IPS-NIHi7 (cell line): ENCODE measurements at regions not wholly inside any gene's neighbourhood (a gene's known extent, or its start where the extent isn't known, plus 50 kb on each side); places are given as distances from the start of the nearest gene placed in this dataset.

ENCODE experiments used
- DNase-seq: peaks from one replicate; pipeline ENCODE4 v3.0.0; 2012; ENCODE audit warnings: mixed read lengths; ENCODE audit errors: extremely low spot score

DNA sequence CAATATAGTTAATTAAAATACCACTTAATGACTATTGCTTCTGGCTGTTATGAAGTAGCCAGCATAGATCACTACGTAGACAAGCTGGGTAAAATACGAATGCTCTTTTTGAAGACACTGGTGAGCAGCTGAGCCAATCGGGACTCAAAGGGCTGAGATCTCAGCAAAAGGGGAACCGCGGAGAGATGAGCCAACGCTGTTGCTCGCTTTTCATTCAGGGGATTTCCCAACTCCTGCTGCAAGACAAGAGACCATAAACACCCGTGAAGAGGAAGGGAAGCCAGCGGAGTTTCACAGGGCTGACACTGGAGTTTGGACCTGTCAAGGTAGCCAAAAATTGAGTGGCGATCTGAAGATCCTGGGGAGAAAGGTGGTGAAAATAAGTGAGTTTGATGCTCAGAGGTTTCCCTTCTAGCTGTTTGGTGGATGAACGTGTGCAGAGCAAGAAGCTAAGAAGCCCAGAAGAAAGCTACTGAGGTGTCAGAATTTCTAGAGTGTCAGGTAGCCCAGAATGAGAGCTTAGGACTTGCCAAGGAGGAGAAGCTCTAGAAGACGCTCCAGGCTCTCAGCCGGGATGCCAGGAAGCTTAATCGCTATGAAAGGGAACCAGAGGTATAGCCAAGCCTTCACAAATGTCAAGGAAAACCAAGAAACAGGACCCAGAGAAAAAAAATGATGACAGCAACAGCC lies 79.6 kb upstream of the RNU6ATAC start:
- no peak for DNase-seq

DNA sequence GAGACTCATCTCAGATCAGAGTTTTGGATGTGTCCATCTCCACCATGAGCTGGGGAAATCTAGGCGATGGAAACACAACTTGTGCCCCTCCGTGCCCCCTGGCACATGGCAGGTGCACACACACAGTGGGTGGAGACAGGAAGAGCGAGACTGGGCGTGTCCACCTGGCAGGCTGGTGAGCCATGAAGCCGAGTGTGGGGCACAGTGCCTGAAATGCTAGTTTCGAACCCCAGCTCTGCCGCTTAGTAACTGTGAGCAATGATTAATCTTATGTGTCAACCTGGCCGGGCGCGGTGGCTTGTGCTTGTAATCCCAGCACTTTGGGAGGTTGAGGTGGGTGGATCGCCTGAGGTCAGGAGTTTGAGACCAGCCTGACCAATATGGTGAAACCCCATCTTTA lies 80.8 kb upstream of the RNU6ATAC start:
- DNase-seq = no peak

DNA sequence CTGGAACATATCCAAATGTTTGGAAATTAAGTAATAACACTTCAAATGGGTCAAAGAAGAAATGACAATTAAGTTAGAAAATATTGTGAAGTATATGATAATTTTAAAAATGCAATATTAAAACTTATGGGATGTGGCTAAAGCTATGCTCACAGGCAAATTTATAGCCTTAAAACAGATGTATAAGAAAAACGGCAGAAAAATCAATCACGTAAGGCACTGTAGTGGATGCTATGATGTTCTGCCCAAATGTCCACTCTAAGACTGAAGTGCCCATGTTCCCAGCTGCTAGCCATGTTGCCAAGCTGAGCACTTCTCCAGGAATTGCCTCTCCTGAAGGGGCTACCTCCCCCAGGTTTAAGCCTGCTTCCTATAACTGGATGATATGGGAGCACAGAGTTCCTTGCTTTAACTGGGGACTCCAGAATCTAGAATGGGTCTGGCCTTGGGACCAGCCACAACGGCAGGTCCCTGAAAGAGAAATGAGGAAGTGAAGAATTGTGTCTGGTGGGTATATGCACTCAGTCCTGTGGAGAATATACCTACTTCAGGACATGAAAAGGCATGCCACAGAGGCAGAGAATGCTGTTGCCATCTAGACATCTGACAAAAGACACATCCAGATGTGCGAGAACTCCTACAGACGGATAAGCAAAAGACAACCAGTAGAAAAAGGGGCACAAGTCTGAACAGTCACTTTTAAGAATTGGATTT lies 78.2 kb upstream of the RXRA start:
- DNase-seq = no peak

DNA sequence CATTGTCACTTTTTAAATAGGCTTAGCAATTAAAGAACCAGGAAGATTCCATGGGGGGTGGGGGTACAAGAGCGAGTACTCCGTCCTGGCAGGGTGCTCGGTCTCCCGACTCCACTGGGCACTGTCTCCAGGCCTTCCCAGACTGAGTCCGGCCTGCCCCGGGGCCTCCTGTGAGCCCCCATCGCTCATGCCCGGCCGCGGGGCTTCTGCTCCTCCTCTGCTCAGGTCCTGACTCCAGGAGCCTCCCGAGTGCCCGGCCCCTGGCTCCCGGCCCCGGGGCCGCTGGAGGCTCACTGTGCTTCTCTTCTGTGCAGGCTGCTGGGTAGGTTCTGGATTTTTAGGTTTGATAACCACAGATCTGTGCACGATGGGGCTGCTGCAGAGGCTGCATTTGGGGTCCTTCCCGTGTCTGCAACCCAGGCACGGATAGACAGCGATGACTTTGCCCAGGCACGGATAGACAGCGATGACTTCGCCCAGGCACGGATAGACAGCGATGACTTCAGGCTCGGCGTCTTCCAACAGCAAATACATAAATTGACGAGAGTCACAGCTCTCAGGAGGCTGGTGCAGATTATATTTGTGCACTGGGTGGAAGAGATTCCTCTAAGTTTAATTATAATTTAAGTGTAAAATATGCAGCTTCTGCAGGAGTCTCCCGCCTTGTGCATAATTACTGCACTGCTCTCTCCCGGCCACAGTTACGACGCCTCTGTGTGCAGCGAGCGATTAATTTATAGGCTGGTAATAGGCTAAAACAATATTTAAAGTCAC lies 74.8 kb upstream of the RXRA start:
- DNase-seq = no peak

DNA sequence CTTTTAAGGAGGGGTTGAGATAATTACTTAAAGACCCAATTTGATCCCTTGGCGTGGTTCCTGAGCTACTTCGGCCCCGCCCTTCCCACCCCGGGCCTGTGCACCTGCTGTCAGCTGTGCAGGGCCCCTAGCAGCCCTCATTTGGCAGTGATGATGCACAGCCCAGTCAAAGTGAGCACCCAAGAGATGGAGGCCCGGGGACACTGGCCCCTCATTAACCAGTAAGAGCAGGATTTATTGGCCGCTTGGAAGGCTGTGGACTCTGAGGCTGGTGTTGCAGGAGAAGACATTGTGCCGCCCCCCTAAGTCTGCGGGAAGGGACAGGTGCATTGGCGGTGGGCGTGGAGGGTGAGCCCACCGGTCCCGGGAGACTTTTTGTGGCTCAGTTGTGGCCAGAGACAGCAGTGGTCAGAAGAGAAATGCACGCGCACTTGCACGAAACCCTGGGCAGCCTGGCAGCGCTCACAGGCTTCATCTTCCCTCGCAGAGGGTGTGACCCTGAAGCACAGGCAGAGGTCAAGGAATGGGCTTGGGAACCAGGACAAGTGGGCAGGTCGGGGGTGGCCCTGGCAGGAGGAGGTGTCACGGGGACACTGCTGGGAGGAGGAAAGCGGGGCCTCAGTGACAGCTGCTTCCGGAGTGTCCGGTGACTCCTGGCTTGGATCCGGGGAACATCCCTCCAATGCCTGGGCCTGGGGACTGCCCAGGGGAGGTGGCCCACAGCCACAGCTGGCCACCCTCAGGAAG lies 74.0 kb upstream of the RXRA start:
- DNase-seq = no peak

DNA sequence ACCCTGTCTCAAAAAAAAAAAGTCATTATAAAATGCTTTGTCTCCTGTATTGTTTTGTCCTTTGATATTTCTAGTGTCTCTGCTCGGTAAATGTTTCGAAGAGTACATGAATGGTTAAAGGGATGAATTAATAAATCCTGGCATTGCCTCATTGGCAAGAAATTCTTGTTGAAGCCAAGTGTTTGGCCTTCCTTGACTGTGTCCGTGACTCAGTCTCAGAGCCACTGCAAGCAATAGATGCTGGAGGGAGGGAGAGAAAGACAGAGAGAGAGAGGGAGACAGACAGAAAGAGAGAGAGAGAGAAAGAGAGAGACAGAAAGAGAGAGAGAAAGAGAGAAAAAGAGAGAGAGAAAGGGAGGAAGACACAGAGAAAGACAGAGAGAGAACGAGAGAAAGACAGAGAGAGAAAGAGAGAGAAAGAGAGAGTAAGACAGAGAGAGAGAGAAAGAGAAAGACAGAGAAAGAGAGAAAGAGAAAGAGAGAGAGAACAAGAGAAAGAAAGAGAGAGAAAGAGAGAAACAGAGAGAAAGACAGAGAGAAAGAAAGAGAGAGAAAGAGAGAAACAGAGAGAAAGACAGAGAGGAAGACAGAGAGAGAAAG lies 72.5 kb upstream of the RXRA start:
- DNase-seq = no peak

DNA sequence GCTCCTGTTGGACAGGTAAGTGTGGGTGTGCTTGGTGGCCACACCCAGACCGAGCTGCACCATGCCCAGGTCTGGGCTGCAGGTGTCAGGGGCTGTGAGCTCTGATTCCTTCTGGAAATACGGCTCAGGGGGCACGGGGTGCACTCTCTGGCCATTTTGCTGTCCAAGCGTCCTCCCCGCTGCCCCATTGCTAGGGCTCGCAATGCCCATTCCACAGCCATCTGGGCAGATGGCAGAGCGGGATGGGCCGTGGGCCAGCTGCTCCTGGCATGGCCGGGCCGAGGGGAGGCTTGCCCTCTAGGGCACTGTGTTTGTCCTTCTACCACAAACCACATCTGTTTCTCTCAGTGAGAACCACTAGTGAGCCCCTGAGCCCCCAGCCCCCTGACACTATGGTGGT lies 67.9 kb upstream of the RXRA start:
- DNase-seq = no peak

DNA sequence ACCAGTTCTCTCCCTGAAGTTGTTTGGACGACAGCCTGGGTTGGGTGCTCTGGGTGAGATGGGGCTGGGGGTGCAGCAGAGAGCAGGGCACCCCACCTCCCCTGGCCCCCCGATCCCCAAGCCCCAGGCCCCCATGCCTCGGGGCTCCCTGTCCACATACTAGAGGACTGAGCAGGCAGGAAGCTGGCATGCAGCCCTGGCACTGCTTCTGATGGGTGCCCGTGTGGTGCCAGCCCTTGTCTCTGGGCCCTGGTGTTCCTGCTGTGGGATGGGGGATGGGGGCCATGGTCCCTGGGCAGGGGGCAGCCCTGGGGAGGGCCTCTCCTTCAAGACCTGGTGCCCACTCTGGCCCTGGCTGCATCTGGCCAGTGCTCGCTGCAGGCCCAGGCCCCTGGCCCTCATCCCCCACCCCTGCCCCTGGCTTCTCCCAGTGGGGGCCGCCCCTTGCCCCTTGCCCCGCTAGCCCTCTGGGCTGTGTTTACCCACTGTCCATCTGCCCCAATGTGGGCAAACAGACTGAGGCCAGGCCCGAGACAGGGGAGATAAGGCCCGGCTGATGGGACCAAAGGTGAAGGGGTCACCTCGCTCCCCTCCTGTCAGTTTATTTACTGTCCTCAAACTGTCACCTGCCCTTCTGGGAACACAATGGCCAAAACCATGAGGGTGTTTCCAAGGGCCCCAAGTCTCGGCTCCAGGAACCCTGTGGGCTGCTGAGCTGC lies 67.3 kb upstream of the RXRA start:
- no peak for DNase-seq

DNA sequence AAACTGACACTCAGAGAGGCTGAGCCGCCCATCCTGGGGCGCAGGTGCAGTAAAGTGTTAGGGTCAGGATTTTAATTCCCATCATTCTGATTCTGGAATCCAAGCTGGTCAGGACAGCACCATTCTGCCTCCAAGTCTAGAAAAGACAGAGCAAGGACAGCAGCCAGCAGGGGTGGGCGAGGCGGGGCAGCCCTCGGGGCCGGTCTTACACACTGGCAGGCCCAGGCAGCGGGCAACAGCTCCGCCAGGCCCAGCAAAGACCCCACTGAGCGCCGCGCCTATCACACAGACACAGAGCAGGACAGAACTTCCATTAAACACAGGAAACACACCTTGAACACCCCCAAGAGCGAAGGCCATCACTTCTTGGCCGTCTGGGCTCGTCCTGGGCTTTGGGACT lies 66.5 kb upstream of the RXRA start:
- DNase-seq = no peak

DNA sequence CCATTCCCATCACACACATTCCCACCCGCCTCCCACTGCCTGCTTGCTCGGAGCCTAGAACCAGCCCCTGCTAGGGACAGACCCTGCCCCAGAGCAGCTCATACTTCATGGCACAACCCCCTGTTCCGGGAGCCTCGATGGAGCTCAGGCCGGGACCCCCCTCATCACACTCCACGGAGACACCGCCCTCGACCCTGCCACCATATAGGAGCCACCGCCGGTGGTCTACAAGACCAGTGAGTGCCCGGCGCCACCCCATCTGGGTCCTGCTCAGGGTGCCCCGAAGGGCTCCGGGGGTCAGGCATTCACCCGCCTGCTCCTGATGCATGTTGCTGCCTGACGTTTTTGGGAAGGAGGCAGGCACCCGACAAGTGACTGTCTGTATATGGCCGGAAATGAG lies 65.5 kb upstream of the RXRA start:
- no peak for DNase-seq

DNA sequence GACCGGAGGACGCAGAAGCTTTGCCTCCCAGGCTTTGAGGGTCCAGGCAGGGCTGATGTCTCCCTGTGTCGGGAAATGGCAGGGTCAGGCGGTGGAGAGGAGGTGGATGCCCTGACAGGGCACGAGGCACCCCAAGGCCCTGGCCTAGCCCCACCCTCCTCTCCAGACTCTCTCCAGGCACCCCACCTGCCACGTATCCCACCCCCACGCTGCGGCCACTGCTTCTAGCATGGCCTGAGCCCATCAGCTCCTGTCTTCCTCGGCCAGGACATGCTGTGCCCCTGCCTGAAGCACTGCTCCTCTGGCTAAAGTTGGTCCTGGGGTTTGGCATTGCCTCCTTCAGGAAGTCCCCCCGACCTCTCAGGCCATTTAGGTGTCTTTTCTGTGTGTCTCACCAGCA lies 64.2 kb upstream of the RXRA start:
- DNase-seq = no peak

DNA sequence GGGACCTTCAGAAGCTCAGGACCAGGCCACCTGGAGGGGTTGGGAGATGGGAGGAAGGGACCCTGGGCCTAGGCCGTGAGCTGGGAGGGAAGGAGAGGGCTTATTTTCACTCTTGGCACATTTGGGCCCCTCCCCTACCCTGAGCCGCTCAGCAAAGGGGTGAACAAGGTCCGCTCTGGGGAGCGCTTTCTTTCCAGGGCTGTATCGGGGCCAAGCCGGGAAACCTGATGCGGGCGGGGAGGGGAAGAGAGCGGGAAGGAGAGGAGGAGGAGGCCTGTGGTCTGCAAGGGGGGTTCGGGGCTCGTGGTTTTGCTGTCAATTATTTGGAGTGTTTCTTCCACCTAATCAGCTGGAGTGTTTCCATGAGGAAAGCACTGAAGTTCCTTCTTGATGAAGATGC lies 62.7 kb upstream of the RXRA start:
- DNase-seq = no peak

DNA sequence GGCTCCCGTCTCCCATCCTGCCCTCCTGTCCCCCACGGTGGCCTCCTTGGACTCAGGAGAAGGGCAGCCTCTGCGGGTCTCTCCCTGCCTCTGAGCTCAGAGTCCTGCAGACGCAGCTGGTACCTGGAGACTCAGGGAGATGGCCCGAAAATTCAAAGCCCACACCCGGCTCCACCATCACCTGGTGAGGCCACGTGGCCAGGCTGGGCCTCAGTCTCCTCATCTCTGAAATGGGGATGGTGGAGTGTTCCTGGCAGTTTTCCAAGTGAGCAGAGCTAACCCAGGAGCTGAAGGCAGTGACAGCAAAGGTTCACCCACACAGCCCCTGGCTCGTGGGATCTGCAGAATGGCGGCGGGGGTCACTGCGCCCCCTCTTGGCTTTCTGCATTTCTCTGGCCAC lies 62.1 kb upstream of the RXRA start:
- no peak for DNase-seq

DNA sequence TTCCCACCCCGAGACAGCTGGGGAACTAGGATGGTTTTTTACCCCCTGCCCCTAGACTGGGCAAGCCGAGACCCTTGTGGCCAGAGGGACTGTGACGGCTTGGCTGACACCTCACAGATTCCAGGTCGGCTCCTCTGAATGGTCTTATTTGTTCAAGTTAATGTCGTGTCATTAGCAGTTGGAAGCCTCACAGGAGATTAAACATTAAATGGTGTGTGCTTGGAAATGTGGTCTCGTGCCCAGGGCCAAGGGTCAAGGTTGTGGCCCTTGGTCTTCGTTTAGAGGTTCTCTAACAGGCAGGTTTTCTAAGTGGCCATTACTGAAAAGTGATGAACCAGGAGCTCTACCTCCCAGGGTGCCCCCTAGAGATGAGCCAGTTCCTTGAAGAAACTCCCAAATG lies 61.2 kb upstream of the RXRA start:
- DNase-seq = no peak

DNA sequence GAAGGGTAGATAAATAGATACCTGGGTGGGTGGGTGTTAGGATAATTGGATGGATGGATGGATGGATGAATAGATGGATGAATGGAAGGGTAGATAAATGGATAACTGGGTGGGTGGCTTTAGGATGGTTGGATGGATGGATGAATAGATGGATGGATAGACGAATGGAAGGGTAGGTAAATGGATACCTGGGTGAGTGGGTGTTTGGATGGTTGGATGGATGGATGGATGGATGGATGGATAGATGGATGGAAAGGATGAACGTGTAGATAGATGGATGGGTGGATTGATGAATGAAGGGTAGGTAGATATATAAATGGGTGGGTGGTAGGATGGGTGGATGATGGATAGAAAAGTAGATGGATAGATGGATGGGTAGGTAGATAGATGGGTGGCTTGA lies 59.8 kb upstream of the RXRA start:
- DNase-seq = no peak

DNA sequence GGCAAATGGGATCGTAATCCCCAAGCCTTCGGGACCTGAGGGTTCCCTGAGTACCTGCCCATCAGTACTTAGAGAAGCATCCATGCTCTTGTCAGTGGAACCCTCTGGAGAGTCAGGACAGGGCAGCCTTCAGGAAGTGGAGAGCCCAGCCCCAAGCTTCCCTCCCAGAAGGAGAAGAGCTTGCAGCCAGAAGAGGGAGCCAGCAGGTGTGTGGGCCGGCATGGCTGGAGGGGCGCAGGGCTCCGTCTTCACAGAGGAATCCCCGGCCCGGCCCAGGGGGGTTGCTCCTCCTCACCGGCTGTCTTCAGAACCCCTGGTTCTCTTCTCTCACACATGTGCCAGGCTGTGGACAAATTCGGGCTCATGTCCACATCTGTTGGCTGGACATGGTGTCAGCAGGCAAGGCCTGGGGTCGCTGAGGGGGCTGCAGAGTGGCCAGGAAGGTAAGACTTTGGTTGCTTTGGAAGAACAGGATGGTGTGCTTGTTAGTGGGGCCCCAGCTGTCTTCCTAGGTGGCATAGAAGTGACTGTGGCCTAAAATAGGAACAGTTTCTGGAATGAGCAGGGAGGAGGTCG lies 58.9 kb upstream of the RXRA start:
- DNase-seq = peak; percentile 78

DNA sequence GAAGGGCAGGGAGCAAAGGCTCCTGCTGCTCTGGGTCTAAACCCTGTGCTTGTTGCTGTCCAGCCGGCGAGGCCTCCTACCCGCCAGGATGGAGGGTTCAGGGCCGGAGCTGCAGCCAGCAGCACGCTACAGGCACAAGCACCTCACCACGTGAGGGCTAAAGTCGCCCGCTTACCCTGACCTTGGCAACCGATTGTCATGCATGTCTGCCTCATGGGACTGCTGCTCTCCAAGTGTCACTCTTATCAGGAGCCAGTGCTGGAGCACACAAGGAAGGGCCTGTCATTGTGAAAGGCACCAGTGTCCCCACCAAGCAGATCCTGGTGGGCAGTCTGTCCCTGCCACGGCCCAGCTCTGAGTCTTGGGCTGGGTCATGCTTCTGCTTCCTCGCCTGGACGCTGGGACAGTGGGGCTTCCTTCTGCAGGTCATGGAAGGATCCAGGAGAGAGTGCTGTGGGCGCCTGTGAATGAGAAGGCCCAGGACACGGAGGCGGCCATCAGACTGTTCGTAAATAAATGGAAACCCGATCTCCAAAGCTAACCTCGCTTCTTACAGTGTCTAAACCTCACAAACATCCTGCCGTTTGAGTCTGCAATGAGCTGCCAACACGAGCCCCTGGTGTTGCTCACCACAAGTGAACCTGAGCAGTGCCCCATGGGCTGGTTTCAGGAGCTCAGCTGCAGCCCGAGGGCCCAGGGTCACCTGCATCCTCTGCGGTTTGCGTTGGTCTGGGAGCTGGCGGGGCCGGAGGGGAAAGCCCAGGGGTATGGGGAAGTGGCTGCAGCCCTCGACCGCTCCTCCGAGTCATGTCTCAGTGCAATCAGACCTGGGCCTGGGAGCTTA lies 58.2 kb upstream of the RXRA start:
- DNase-seq = no peak

DNA sequence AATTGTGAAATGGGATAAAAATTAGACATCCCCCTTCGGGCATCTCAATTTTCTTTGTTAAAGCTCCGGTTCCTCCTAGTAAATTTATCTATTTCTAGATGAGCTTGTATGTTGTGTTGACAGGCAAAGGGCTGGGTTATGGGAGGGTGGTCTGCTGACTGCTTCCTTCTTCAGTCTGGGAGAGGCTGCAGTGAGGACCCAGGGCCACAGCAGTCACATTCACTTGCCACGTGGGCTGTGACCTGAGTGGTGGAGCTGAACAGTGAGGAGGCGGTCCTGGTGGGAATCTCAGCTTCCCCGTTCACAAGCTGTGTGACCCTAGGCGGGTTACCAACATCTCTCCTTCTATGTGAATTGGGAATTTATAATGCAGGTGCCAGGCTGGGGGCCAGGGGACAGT lies 57.5 kb upstream of the RXRA start:
- no peak for DNase-seq

DNA sequence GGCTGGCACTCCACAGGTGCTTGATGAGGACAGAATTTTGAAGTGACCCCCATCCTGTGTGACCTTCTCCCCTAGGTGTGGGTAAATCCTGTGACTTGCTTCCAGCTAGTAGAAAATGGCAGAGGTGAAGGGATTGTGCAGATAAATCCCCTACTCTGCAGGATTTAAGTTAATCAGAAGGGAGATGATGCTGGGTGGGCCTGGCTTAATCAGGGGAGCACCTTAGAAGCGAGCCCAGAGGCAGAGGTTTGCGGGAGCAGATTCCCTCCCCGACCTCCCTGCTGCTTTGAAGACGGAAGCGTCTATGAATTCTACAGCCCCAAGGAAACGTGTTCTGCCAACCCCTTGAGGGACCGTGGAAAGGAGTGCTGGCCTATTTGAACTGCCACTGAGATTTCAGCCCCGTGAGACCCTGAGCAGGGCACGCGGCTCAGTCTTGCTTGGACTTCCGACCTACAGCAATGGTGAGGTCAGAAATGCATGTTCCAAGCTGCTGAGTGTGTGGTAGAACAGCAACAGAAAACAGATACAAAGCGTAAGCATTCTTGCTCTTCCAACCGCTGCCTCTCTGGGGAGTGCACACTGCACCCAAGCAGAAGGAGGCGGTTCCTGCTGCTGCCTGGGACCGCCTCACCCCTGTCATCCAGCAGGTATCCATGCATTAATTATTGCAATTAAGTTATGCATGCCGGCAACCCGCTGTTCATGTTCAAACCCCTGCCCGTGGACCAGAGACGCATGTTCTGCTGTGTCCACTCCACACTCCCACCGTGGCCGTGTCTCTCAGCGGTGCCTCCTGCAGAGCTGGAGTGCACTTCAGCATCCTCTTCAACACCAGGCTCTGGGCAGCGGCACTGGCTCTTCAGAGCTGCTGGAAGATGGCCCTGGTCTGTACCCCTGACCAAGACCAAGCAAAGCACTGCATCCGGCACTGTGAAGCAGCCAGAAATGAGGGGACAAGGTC lies 54.6 kb upstream of the RXRA start:
- DNase-seq = no peak
